HL-60 (cell line): ENCODE measurements at regions not wholly inside any gene's neighbourhood (a gene's known extent, or its start where the extent isn't known, plus 50 kb on each side); places are given as distances from the start of the nearest gene placed in this dataset.

Source experiments
- TF ChIP-seq, protein P1 (sequence below): IDR thresholded peaks from one replicate; pipeline ENCODE4 v1.5.1; 2011; ENCODE audit warnings: low read length, control low read depth, inconsistent platforms; ENCODE audit not compliant: insufficient read depth
- TF ChIP-seq, protein P2 (sequence below): IDR thresholded peaks from 2 replicates; pipeline ENCODE4 v1.6.1; 2012; ENCODE audit warnings: low read depth; ENCODE audit not compliant: insufficient replicate concordance

DNA sequence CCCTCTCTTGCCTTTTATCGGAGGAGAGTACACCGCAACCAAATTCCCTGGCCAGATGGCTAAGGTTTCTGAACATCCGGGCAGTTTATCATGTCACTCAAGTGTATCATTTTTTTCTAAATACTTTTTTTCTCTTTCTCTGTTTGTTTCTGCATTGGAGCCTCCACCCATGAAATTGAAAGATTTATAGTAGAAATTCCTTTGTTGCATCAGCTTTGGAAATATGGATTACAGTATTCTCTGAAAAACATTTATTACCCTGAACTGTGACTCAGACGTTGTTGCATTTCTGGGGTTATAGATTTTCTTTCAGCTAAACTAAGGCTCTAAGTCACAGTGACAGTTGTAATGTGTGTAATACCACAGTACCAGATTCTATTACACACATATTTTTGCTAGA, 187.0 kb downstream of the SPTSSA start:
- TF ChIP-seq, protein P1, sequence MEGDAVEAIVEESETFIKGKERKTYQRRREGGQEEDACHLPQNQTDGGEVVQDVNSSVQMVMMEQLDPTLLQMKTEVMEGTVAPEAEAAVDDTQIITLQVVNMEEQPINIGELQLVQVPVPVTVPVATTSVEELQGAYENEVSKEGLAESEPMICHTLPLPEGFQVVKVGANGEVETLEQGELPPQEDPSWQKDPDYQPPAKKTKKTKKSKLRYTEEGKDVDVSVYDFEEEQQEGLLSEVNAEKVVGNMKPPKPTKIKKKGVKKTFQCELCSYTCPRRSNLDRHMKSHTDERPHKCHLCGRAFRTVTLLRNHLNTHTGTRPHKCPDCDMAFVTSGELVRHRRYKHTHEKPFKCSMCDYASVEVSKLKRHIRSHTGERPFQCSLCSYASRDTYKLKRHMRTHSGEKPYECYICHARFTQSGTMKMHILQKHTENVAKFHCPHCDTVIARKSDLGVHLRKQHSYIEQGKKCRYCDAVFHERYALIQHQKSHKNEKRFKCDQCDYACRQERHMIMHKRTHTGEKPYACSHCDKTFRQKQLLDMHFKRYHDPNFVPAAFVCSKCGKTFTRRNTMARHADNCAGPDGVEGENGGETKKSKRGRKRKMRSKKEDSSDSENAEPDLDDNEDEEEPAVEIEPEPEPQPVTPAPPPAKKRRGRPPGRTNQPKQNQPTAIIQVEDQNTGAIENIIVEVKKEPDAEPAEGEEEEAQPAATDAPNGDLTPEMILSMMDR: no peak
- TF ChIP-seq, protein P2, sequence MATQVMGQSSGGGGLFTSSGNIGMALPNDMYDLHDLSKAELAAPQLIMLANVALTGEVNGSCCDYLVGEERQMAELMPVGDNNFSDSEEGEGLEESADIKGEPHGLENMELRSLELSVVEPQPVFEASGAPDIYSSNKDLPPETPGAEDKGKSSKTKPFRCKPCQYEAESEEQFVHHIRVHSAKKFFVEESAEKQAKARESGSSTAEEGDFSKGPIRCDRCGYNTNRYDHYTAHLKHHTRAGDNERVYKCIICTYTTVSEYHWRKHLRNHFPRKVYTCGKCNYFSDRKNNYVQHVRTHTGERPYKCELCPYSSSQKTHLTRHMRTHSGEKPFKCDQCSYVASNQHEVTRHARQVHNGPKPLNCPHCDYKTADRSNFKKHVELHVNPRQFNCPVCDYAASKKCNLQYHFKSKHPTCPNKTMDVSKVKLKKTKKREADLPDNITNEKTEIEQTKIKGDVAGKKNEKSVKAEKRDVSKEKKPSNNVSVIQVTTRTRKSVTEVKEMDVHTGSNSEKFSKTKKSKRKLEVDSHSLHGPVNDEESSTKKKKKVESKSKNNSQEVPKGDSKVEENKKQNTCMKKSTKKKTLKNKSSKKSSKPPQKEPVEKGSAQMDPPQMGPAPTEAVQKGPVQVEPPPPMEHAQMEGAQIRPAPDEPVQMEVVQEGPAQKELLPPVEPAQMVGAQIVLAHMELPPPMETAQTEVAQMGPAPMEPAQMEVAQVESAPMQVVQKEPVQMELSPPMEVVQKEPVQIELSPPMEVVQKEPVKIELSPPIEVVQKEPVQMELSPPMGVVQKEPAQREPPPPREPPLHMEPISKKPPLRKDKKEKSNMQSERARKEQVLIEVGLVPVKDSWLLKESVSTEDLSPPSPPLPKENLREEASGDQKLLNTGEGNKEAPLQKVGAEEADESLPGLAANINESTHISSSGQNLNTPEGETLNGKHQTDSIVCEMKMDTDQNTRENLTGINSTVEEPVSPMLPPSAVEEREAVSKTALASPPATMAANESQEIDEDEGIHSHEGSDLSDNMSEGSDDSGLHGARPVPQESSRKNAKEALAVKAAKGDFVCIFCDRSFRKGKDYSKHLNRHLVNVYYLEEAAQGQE: no peak
